ENCODE measurements at regions not wholly inside any gene's neighbourhood (a gene's known extent, or its start where the extent isn't known, plus 50 kb on each side); places are given as distances from the start of the nearest gene placed in this dataset.

- Histone ChIP-seq H3K4me3 (ENCODE audit: low read depth in 2 of 2, low read length in 1 of 2) (no peak overlapping the region), H3K9me3 (no peaks in the 10 kb centered on the region), H3K4me2 (no peak overlapping the region), H2AFZ (ENCODE audit: low read depth) (no peak overlapping the region), H3F3A (replicated peaks; ENCODE audit: insufficient read depth) (no peaks in the 10 kb centered on the region), H3K4me1 (ENCODE audit: control insufficient read depth in 1 of 2, insufficient read depth in 2 of 2, low read depth in 1 of 2, low read length in 1 of 2) (no peaks in the 10 kb centered on the region), H3K27ac (ENCODE audit: low read depth in 2 of 2, low read length in 1 of 2) (no peak overlapping the region), H3K9me2 (no peaks in the 10 kb centered on the region), H3K27me3 (ENCODE audit: insufficient read depth) (no peaks in the 10 kb centered on the region), H4K20me1 (ENCODE audit: insufficient read depth) (no peaks in the 10 kb centered on the region), H3K36me3 (replicated peaks in 1 of 2; ENCODE audit: control insufficient read depth in 1 of 2, insufficient read depth in 2 of 2, low read length in 1 of 2) (no peaks in the 10 kb centered on the region), H3K9ac (no peak overlapping the region), H3K79me2 (ENCODE audit: insufficient read depth) (no peaks in the 10 kb centered on the region)
- ChIA-PET POLR2A (no interaction called here), CTCF (no interaction called here)
- whole genome bisulfite sequencing (ENCODE audit: low lambda C conversion rate) = 32% methylated on average over 1 of the region's 1 CpG
- no peak for DNase-seq
- TF ChIP-seq RFX5 (IDR thresholded peaks at IDR 0.05; ENCODE audit: low read length) (no peak), CHD2 (IDR thresholded peaks at IDR 0.05; ENCODE audit: low read length, partially characterized antibody) (no peak), FOXJ3 (CRISPR knock-in tag; IDR thresholded peaks at IDR 0.05) (no peak), JUND (IDR thresholded peaks at IDR 0.05) (no peak), IRF3 (IDR thresholded peaks at IDR 0.05; ENCODE audit: low read depth, low read length) (no peak), SIN3A (IDR thresholded peaks at IDR 0.05; ENCODE audit: borderline replicate concordance, low read depth, low read length) (no peak), RXRA (IDR thresholded peaks at IDR 0.05; ENCODE audit: borderline replicate concordance, low read depth) (no peak), TEAD4 (IDR thresholded peaks at IDR 0.05; ENCODE audit: borderline replicate concordance, insufficient read depth) (no peak), MAX (IDR thresholded peaks at IDR 0.05; ENCODE audit: low read depth) (no peak), REST (IDR thresholded peaks at IDR 0.05; ENCODE audit: low read depth, low read length) (no peak), ELF1 (IDR thresholded peaks at IDR 0.05) (no peak), POLR2AphosphoS5 (IDR thresholded peaks at IDR 0.05; ENCODE audit: low read depth, low read length) (no peak)
Measured at GRCh38 chr4:62262676-62263075, 1062.5 kb downstream of the ADGRL3 start.

- no peaks in the 10 kb centered on the region for H3K36me3 ChIP-seq (replicated peaks in 1 of 2; ENCODE audit: control insufficient read depth in 1 of 2, insufficient read depth in 2 of 2, low read length in 1 of 2)
- no peaks in the 10 kb centered on the region for H3K4me1 ChIP-seq (ENCODE audit: control insufficient read depth in 1 of 2, insufficient read depth in 2 of 2, low read depth in 1 of 2, low read length in 1 of 2)
- no peaks in the 10 kb centered on the region for H3K79me2 ChIP-seq (ENCODE audit: insufficient read depth)
- H3K9me2 ChIP-seq = no peaks in the 10 kb centered on the region
- no peak overlapping the region for H3K27ac ChIP-seq (ENCODE audit: low read depth in 2 of 2, low read length in 1 of 2)
- WGBS (ENCODE audit: low lambda C conversion rate) = 43% methylated on average over 3 of the region's 3 CpGs
- no peaks in the 10 kb centered on the region for H3K9me3 ChIP-seq
- H3K27me3 ChIP-seq (ENCODE audit: insufficient read depth) = no peaks in the 10 kb centered on the region
- ChIA-PET POLR2A (no interaction called here), CTCF (no interaction called here)
- H3F3A ChIP-seq (replicated peaks; ENCODE audit: insufficient read depth) = no peaks in the 10 kb centered on the region
- H3K4me2 ChIP-seq = no peak overlapping the region
- no peak overlapping the region for H3K4me3 ChIP-seq (ENCODE audit: low read depth in 2 of 2, low read length in 1 of 2)
- no peaks in the 10 kb centered on the region for H4K20me1 ChIP-seq (ENCODE audit: insufficient read depth)
- no peak overlapping the region for H3K9ac ChIP-seq
- H2AFZ ChIP-seq (ENCODE audit: low read depth) = no peak overlapping the region
- no peak for DNase-seq
- no peak for TF ChIP-seq GATA2 (CRISPR knock-in tag; IDR thresholded peaks at IDR 0.05)
- no peak for TF ChIP-seq ELF1 (IDR thresholded peaks at IDR 0.05)
- no peak for TF ChIP-seq EP300 (IDR thresholded peaks at IDR 0.05; ENCODE audit: borderline replicate concordance in 1 of 2, low read depth in 1 of 2, low read length in 1 of 2)
- no peak for TF ChIP-seq RXRA (IDR thresholded peaks at IDR 0.05; ENCODE audit: borderline replicate concordance, low read depth)
- no peak for TF ChIP-seq FOXJ3 (CRISPR knock-in tag; IDR thresholded peaks at IDR 0.05)
- TF ChIP-seq TEAD4 (IDR thresholded peaks at IDR 0.05; ENCODE audit: borderline replicate concordance, insufficient read depth) = no peak
- TF ChIP-seq CHD2 (IDR thresholded peaks at IDR 0.05; ENCODE audit: low read length, partially characterized antibody) = no peak
Measured at GRCh38 chr4:62260254-62260653, 1060.1 kb downstream of the ADGRL3 start.
